Psoas muscle (tissue), 7 donors: ENCODE measurements at regions not wholly inside any gene's neighbourhood (a gene's known extent, or its start where the extent isn't known, plus 50 kb on each side); places are given as distances from the start of the nearest gene placed in this dataset.

Experiments used
- ATAC-seq, 4 donors: fragments of 200-7000 bp; cut with Tn5 transposase; one replicate each; pipeline ENCODE4 v1.9.1; 2020; ENCODE audit warnings: moderate library complexity in 3 of 4, mild to moderate bottlenecking in 2 of 4
- DNase-seq, 2 donors: peaks; one replicate each; pipeline ENCODE4 v3.0.0-alpha.2; 2020
- H3K27ac ChIP-seq: fragments of 200-600 bp; one replicate; pipeline ENCODE4 v1.8.0; 2022
- H3K27me3 ChIP-seq, 3 donors: fragments of 200-600 bp in 1 of 3; one replicate each; pipeline versions ENCODE4 v1.6.1 to v1.8.0; 2013 to 2022; ENCODE audit warnings: low read length in 2 of 3, mild to moderate bottlenecking in 2 of 3, moderate library complexity in 1 of 3; ENCODE audit not compliant: insufficient read depth in 3 of 3
- H3K36me3 ChIP-seq, 2 donors: fragments of 200-600 bp in 1 of 2; one replicate each; pipeline versions ENCODE4 v1.6.1 to v1.8.0; 2013 to 2022; ENCODE audit warnings: low read depth in 1 of 2, mild to moderate bottlenecking in 1 of 2, moderate library complexity in 1 of 2; ENCODE audit not compliant: insufficient read depth in 1 of 2
- H3K4me1 ChIP-seq: fragments of 200-600 bp; one replicate; pipeline ENCODE4 v1.8.0; 2022
- H3K4me3 ChIP-seq: fragments of 200-600 bp; one replicate; pipeline ENCODE4 v1.8.0; 2022; ENCODE audit warnings: mild to moderate bottlenecking
- H3K9me3 ChIP-seq: fragments of 200-600 bp; one replicate; pipeline ENCODE4 v1.8.0; 2022
- WGBS, 3 donors: extraction: QIAGEN DNeasy Blood & Tissue Kit; methylation state at CpG; one replicate each; pipeline versions ENCODE4 v1.1.6 to v1.1.7; 2013; 5-methylcytosine and 5-hydroxymethylcytosine counted together
- intact Hi-C, 2 donors: fragments of 100-400 bp; cut with DNase I; formaldehyde crosslinking; loops; one replicate each; pipeline versions ENCODE4 v1.11.0 to v1.14.2; 2022
- TF ChIP-seq, protein P1 (sequence below): fragments of 200-600 bp; IDR thresholded peaks from one replicate; pipeline ENCODE4 v1.8.0; 2022; ENCODE audit warnings: antibody characterized with exemption
- donor health status: healthy with polysubstance abuse.
- donor health status: DM: no; HTN: no; CAD: no; lungs with moderate emphysema.
- donor health status: Bipolar disorder and iron deficiency.
- donor health status: healthy.
- donor health status: DM: yes; HTN: yes; CAD: no.
- donor health status: DM: no; HTN: no; CAD: no.
- donor health status: DM: yes; HTN: yes; CAD: no.

DNA sequence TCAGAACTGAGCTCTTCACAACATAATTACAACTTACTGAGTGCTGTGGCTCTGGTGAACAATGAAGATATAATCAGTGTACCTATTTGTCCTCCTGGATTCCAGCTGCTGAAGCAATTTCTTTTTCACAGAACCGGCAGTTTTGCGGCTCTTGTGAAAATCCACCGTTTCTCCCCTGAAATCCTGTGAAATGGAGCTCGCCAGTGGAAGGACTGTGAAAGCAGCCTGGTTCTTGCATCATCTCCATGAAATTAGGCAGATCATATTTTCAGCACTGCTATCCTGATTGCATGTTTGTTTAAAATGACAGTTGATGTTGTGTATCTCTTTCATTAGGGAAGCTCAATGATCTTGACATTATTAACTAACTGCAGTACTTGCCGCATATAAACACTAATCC, 120.2 kb upstream of the SNX19 start:
- DNase-seq (no peak), ATAC-seq (no peak)
- intact Hi-C loops: no loop called here
- Histone ChIP-seq H3K27me3 (peaks cover 0 to 4% (median 0%) of the 10 kb centered on the region in 3 donors), H3K27ac (no peak overlapping the region), H3K4me3 (no peak overlapping the region), H3K9me3 (no peaks in the 10 kb centered on the region), H3K4me1 (no peaks in the 10 kb centered on the region), H3K36me3 (no peaks in the 10 kb centered on the region)
- TF ChIP-seq, protein P1, sequence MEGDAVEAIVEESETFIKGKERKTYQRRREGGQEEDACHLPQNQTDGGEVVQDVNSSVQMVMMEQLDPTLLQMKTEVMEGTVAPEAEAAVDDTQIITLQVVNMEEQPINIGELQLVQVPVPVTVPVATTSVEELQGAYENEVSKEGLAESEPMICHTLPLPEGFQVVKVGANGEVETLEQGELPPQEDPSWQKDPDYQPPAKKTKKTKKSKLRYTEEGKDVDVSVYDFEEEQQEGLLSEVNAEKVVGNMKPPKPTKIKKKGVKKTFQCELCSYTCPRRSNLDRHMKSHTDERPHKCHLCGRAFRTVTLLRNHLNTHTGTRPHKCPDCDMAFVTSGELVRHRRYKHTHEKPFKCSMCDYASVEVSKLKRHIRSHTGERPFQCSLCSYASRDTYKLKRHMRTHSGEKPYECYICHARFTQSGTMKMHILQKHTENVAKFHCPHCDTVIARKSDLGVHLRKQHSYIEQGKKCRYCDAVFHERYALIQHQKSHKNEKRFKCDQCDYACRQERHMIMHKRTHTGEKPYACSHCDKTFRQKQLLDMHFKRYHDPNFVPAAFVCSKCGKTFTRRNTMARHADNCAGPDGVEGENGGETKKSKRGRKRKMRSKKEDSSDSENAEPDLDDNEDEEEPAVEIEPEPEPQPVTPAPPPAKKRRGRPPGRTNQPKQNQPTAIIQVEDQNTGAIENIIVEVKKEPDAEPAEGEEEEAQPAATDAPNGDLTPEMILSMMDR: no peak
- 31 to 58% (median 47%) methylated on average over 5 of the region's 5 CpGs for WGBS, 3 donors

DNA sequence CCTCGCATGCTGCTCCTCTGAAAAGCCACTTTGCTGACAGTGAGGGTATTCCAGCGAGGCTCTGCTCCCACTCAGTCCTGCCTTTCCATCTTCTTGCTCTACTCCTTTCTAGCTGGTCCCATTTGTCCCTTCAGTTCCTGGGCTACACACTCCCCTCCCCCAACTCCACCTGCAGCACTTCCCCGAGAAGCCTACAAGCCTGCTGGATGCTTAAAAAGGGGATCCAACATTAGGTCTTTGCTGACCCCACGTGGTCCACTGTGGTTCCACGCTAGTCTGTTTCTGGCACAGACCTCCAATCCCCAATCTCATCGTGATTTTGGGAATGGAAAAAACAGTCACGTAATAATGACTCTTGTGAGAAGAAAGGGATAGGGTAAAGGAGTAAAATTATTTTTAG, 121.6 kb upstream of the SNX19 start:
- DNase-seq (no peak), ATAC-seq (no peak)
- TF ChIP-seq, protein P1: no peak
- Histone ChIP-seq H3K27me3 (peaks cover 0 to 4% (median 0%) of the 10 kb centered on the region in 3 donors), H3K4me3 (no peak overlapping the region), H3K27ac (no peak overlapping the region), H3K36me3 (no peaks in the 10 kb centered on the region), H3K9me3 (no peaks in the 10 kb centered on the region), H3K4me1 (no peaks in the 10 kb centered on the region)
- WGBS, 3 donors: 38 to 48% (median 47%) methylated on average over 7 of the region's 7 CpGs
- intact Hi-C loops: no loop called here

GRCh38 chr11:131038597-131038996, 122.3 kb upstream of the SNX19 start:
- TF ChIP-seq, protein P1: no peak
- peaks cover 0 to 4% (median 0%) of the 10 kb centered on the region in 3 donors for H3K27me3 ChIP-seq
- intact Hi-C loops: no loop called here
- no peak for ATAC-seq
- 22 to 32% (median 24%) methylated on average over 5 of the region's 5 CpGs for WGBS, 3 donors
- H3K9me3 ChIP-seq: no peaks in the 10 kb centered on the region
- H3K4me3 ChIP-seq: no peak overlapping the region
- no peak for DNase-seq
- no peaks in the 10 kb centered on the region for H3K36me3 ChIP-seq
- H3K27ac ChIP-seq: no peak overlapping the region
- no peaks in the 10 kb centered on the region for H3K4me1 ChIP-seq

DNA sequence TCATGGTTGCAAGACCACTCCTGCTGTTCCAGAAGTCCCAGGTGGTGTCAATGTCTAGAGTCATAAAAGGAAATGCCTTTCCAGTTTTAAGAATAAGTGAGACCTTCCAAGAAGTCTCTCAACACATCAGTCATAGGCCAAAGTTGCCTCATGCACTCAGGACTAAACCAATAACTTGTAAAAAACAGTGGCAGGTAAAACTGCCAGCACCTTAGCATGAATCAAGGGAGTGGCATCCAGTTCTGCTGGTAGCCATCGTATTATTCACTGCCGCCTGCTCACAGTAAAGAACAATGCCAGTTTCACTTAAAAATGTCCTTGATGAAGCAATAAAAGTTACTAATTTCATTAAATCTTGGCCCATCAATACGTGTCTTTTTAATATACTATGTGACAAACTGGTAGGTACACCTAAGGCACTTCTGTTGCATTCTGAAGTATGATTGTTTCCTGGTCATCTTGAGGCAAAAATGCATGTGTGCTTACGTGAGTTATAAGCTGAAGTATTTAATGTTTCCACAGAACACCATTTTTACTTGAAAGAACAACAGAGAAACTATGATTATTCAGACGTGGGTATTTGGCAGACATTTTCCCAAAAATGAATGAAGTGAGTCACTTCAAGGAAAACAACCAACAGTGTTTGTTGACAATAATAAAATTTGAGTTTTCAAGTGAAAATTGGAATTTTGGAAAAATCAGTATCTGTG, 125.2 kb upstream of the SNX19 start:
- H3K9me3 ChIP-seq: no peaks in the 10 kb centered on the region
- no peak overlapping the region for H3K27ac ChIP-seq
- no peak overlapping the region for H3K4me3 ChIP-seq
- DNase-seq (no peak), ATAC-seq (no peak)
- no peaks in the 10 kb centered on the region for H3K4me1 ChIP-seq
- peaks cover 0 to 4% (median 0%) of the 10 kb centered on the region in 3 donors for H3K27me3 ChIP-seq
- intact Hi-C loops: no loop called here
- TF ChIP-seq, protein P1: no peak
- WGBS, 3 donors: 50 to 70% (median 60%) methylated on average over 5 of the region's 5 CpGs
- no peaks in the 10 kb centered on the region for H3K36me3 ChIP-seq

DNA sequence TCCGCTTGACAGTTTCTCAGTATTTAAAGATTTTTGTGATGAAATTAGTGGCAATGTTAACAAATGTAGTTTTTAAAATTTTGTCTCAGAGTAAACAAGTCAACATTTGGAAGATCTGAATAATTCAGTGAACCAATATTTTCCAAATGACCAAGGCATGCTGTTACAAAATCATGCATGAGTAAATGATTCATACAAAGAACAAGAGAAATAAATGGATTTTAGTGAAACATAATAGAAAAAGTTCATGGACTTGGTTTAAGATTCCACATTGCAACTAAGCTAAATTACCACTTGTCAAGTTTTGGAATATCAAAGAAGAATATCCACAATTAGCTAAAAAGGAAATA, 125.7 kb upstream of the SNX19 start:
- intact Hi-C loops: no loop called here
- H3K27ac ChIP-seq: no peak overlapping the region
- no peak overlapping the region for H3K4me3 ChIP-seq
- no peaks in the 10 kb centered on the region for H3K9me3 ChIP-seq
- no peaks in the 10 kb centered on the region for H3K4me1 ChIP-seq
- H3K36me3 ChIP-seq: no peaks in the 10 kb centered on the region
- 0 to 40% (median 2%) methylated on average over 1 of the region's 1 CpG for WGBS, 3 donors
- DNase-seq (no peak), ATAC-seq (no peak)
- H3K27me3 ChIP-seq: peaks cover 0 to 4% (median 0%) of the 10 kb centered on the region in 3 donors
- TF ChIP-seq, protein P1: no peak
